ENCODE measurements at regions not wholly inside any gene's neighbourhood (a gene's known extent, or its start where the extent isn't known, plus 50 kb on each side); places are given as distances from the start of the nearest gene placed in this dataset.

DNA sequence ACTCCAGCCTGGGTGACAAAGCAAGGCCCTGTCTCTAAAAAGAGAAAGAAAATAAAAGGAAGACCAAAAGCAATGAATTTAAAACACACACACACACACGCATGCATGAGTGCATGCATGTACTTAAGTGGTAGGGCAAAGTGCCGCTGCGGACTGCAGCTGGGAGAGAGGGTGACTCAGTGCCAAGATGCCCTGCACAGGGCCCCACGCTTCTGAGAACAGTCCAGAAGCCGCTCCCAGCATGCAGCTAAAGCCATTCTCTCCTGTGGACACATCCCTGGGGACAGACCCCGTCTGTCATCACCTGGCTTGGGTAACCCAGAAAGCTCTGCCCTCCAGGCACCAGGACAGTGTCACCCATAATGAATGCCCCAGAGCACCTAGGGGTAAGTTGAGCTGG lies 61.0 kb upstream of the MYL10 start:
- no peak overlapping the region for H3K4me3 ChIP-seq (ENCODE audit: insufficient read depth, low read depth, low read length)
- H3K27me3 ChIP-seq (ENCODE audit: control insufficient read depth, insufficient read depth, low read length, poor library complexity, severe bottlenecking), result peaks cover 6% of the 10 kb centered on the region
- no peak overlapping the region for H3K27ac ChIP-seq (ENCODE audit: insufficient read depth, low read depth, low read length, poor library complexity, severe bottlenecking)
- no peaks in the 10 kb centered on the region for H3K9me3 ChIP-seq (ENCODE audit: control insufficient read depth, low read length)
- 95 to 96% methylated on average over 6 of the region's 6 CpGs for WGBS, 2 experiments
- H3K4me1 ChIP-seq (ENCODE audit: control insufficient read depth, insufficient read depth, low read length), result peaks cover 13% of the 10 kb centered on the region
- H3K36me3 ChIP-seq (ENCODE audit: control insufficient read depth, insufficient read depth, low read length), result no peaks in the 10 kb centered on the region

DNA sequence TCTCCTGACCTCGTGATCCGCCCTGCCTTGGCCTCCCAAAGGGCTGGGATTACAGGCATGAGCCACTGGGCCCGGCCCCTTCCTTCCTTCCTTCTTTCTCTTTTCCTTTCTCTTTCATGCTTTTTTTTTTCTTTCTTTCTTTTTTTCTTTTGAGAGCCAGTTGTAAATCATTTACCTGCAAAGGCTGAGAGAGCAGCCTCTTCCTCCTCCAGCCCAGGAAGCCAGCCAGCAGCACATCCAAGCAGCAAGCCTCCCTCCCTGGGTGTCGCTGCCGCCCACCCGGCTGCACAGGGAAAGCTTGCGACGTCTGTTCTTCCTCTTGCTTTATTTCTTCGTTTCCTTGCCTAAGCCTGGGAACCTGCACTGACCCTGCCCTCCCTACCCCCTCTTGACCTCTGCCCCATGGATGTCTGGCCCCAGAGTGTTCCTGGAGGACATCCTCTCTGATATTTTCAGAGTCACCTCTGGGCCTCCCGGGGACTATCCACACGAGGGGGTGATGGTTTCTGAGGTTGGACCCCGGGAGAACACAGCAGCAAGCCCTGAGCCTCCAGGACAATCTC lies 62.8 kb upstream of the MYL10 start:
- H3K27me3 ChIP-seq (ENCODE audit: control insufficient read depth, insufficient read depth, low read length, poor library complexity, severe bottlenecking), result peaks cover 6% of the 10 kb centered on the region
- H3K9me3 ChIP-seq (ENCODE audit: control insufficient read depth, low read length), result no peaks in the 10 kb centered on the region
- no peaks in the 10 kb centered on the region for H3K36me3 ChIP-seq (ENCODE audit: control insufficient read depth, insufficient read depth, low read length)
- H3K4me3 ChIP-seq (ENCODE audit: insufficient read depth, low read depth, low read length), result no peak overlapping the region
- WGBS, 2 experiments, result 55% methylated on average over 12 of the region's 12 CpGs
- peaks cover 13% of the 10 kb centered on the region for H3K4me1 ChIP-seq (ENCODE audit: control insufficient read depth, insufficient read depth, low read length)
- H3K27ac ChIP-seq (ENCODE audit: insufficient read depth, low read depth, low read length, poor library complexity, severe bottlenecking), result peak overlapping the region; percentile 33

DNA sequence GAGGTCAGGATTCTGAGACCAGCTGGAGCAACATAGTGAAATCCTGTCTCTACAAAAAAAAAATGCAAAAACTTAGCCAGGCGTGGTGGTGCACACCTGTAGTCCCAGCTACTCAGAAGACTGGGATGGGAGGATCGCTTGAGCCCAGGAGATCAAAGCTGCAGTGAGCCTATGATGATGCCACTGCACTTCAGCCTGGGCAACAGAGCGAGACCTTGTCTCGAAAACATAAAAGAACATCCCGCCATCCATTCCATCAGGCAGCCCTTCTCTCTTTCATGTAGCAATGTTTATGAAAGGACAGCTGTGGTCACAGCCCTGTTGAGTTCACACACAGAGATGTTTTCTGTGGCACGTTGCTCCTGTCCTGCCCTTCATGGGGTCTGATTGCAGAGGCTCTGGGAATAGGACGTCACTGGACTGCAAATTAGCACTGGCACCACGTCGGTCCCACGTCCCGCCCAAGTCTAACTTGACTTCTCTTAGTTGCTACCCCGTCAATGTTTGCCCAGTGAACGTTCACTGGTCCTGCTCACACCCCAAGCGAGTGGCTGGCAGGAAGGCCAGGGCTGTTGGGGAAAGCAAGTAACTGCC lies 64.5 kb upstream of the MYL10 start:
- Histone ChIP-seq H3K27me3 (ENCODE audit: control insufficient read depth, insufficient read depth, low read length, poor library complexity, severe bottlenecking) (no peaks in the 10 kb centered on the region), H3K4me1 (ENCODE audit: control insufficient read depth, insufficient read depth, low read length) (peaks cover 10% of the 10 kb centered on the region), H3K27ac (ENCODE audit: insufficient read depth, low read depth, low read length, poor library complexity, severe bottlenecking) (no peak overlapping the region), H3K4me3 (ENCODE audit: insufficient read depth, low read depth, low read length) (no peak overlapping the region), H3K36me3 (ENCODE audit: control insufficient read depth, insufficient read depth, low read length) (no peaks in the 10 kb centered on the region), H3K9me3 (ENCODE audit: control insufficient read depth, low read length) (no peaks in the 10 kb centered on the region)
- WGBS, 2 experiments, result 92 to 93% methylated on average over 14 of the region's 14 CpGs

DNA sequence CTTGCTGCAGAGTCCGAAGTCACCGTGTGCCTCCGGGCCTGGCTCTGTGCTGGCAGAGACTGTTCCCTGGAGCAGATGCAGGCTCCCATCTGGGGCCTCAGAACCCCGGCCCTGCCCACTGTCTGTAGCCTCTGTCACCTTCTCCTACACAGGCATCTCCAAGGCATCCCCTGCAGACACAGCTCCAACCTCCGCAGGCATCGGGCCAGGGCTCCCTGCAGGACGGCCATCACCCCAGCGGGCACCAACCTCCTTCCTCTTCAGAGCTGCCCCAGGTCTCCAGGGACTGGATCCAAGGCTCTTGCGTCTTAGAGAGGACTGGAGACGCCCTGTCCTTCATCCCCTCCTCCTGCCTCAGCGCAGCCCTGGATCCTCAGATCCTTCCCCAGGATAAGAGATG lies 69.9 kb upstream of the MYL10 start:
- H3K36me3 ChIP-seq (ENCODE audit: control insufficient read depth, insufficient read depth, low read length), result no peaks in the 10 kb centered on the region
- WGBS, 2 experiments, result 90 to 93% methylated on average over 11 of the region's 11 CpGs

DNA sequence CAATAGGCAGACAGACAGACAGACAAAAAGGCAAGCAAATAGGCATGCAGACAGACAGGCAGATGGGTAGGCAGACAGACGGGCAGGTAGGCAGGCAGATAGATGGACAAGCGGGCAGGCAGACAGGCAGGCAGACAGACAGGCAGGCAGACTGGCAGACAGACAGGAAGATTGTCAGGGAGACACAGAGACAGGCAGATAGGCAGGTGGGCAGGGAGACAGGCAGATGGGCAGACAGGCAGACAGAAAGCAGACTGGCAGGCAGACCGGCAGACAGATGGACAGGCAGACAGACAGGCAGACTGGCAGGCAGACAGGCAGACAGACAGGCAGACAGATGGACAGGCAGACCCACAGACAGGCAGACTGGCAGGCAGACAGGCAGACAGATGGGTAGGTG lies 70.3 kb upstream of the MYL10 start:
- WGBS, 2 experiments, result 92 to 93% methylated on average over 3 of the region's 3 CpGs
- Histone ChIP-seq H3K4me1 (ENCODE audit: control insufficient read depth, insufficient read depth, low read length) (no peaks in the 10 kb centered on the region), H3K4me3 (ENCODE audit: insufficient read depth, low read depth, low read length) (no peak overlapping the region), H3K36me3 (ENCODE audit: control insufficient read depth, insufficient read depth, low read length) (no peaks in the 10 kb centered on the region), H3K9me3 (ENCODE audit: control insufficient read depth, low read length) (no peaks in the 10 kb centered on the region), H3K27ac (ENCODE audit: insufficient read depth, low read depth, low read length, poor library complexity, severe bottlenecking) (no peak overlapping the region), H3K27me3 (ENCODE audit: control insufficient read depth, insufficient read depth, low read length, poor library complexity, severe bottlenecking) (no peaks in the 10 kb centered on the region)

More for the DNA sequence above, 69.9 kb upstream of the MYL10 start:
- Histone ChIP-seq H3K27me3 (ENCODE audit: control insufficient read depth, insufficient read depth, low read length, poor library complexity, severe bottlenecking) (no peaks in the 10 kb centered on the region), H3K27ac (ENCODE audit: insufficient read depth, low read depth, low read length, poor library complexity, severe bottlenecking) (no peak overlapping the region), H3K4me1 (ENCODE audit: control insufficient read depth, insufficient read depth, low read length) (no peaks in the 10 kb centered on the region), H3K4me3 (ENCODE audit: insufficient read depth, low read depth, low read length) (no peak overlapping the region), H3K9me3 (ENCODE audit: control insufficient read depth, low read length) (no peaks in the 10 kb centered on the region)

DNA sequence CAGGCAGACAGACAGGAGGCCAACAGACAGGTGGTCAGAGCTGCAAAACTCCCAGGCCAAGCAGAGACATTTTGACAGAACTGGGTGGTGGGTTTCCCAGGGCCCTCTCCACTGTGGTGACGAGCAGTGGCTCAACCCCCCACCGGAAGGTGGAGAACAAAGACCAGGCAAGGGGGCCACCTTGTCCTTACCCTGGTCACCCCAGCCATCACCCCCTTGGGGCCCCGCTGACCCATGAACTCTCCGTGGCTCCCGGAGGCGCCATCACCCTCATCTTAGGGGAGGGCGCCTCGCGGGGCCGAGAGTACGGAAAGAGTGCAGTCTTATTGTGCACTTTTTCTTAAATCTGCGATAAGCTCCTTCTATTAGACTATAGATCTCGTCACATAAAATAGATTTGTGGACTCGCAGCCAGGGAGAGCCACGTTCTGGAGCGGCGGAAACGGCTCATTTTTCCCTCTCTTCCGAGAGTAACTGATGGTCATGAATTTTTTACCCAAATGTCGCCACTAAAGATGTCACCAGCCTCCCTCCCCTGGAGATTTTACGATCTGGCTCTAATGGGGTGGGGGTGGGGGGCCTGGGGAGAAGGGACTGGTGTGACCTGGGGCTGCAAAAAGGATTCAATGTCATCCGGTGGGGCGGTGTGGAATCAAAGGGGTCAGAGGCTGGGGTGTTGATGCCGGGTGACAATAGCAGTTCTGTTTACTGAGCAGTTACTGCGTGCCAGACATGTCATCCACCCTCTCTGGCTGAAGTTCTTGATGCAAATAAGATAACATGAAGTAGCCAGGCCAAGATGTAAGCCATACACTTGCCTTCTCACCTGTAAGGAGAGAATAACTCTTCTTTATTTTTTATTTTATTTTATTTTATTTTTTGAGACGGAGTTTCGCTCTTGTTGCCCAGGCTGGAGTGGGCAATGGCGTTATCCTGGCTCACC lies 71.1 kb upstream of the MYL10 start:
- Histone ChIP-seq H3K4me3 (ENCODE audit: insufficient read depth, low read depth, low read length) (no peak overlapping the region), H3K27ac (ENCODE audit: insufficient read depth, low read depth, low read length, poor library complexity, severe bottlenecking) (no peak overlapping the region), H3K27me3 (ENCODE audit: control insufficient read depth, insufficient read depth, low read length, poor library complexity, severe bottlenecking) (no peaks in the 10 kb centered on the region), H3K9me3 (ENCODE audit: control insufficient read depth, low read length) (no peaks in the 10 kb centered on the region), H3K4me1 (ENCODE audit: control insufficient read depth, insufficient read depth, low read length) (no peaks in the 10 kb centered on the region), H3K36me3 (ENCODE audit: control insufficient read depth, insufficient read depth, low read length) (no peaks in the 10 kb centered on the region)
- WGBS, 2 experiments, result 84 to 89% methylated on average over 27 to 28 of the region's 28 CpGs

DNA sequence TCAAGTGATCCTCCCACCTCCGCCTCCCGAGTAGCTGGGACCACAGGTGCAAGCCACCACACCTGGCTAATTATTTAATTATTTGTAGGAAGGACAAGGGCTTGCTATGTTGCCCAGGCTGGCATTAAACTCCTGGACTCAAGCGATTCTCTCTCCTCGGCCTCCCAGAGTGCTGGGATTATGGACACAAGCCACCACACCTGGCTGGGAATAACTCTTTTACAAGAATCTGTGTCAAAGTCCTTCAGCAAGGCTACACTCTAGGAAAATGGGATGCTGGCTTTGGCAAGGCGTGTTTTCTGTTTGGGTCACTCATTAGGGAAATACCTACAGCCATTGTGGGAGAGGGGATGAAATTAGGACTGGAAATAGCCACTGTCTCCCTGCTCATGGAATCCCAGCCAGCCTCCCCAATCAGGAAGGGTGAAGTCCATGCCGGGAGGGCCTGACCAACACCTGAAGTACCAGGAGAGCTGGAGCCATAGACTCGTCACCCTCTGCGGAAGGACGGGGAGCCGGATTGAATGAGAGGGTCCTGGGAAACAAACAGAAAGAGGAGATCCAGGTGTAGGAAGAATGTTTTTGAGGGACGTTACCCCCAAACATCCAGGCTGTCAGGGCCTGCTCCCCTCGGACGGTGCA lies 72.2 kb upstream of the MYL10 start:
- Histone ChIP-seq H3K36me3 (ENCODE audit: control insufficient read depth, insufficient read depth, low read length) (no peaks in the 10 kb centered on the region), H3K9me3 (ENCODE audit: control insufficient read depth, low read length) (no peaks in the 10 kb centered on the region), H3K4me3 (ENCODE audit: insufficient read depth, low read depth, low read length) (no peak overlapping the region), H3K27me3 (ENCODE audit: control insufficient read depth, insufficient read depth, low read length, poor library complexity, severe bottlenecking) (no peaks in the 10 kb centered on the region), H3K27ac (ENCODE audit: insufficient read depth, low read depth, low read length, poor library complexity, severe bottlenecking) (no peak overlapping the region), H3K4me1 (ENCODE audit: control insufficient read depth, insufficient read depth, low read length) (no peaks in the 10 kb centered on the region)
- 88% methylated on average over 13 of the region's 13 CpGs for WGBS, 2 experiments

DNA sequence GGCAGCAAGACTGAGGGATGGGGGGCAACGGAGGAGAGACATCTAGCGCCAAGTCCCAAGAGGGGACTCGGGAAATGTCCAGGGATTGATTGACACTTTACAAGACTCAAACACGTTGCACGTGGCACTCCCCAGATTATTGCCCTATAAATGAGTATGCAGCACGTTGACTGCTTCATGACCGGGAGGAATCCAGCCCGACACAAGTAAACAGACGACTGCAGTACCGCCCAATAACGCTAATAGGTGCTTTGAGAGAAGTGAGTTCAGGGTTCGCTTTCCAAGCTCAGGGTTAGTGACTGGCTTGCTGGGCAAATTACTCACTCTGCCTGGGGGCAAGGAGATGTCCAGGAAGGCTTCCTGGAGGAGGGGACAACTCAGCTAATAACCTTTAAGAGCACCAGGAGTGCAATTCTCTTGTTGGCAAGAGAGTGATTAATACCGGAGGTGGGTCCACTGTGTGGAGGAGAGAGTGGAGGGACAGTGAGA lies 73.3 kb upstream of the MYL10 start:
- WGBS, 2 experiments, result 69% methylated on average over 13 of the region's 13 CpGs
- no peaks in the 10 kb centered on the region for H3K9me3 ChIP-seq (ENCODE audit: control insufficient read depth, low read length)
- H3K27me3 ChIP-seq (ENCODE audit: control insufficient read depth, insufficient read depth, low read length, poor library complexity, severe bottlenecking), result no peaks in the 10 kb centered on the region
- H3K27ac ChIP-seq (ENCODE audit: insufficient read depth, low read depth, low read length, poor library complexity, severe bottlenecking), result no peak overlapping the region
- H3K4me1 ChIP-seq (ENCODE audit: control insufficient read depth, insufficient read depth, low read length), result no peaks in the 10 kb centered on the region
- H3K4me3 ChIP-seq (ENCODE audit: insufficient read depth, low read depth, low read length), result no peak overlapping the region
- no peaks in the 10 kb centered on the region for H3K36me3 ChIP-seq (ENCODE audit: control insufficient read depth, insufficient read depth, low read length)

DNA sequence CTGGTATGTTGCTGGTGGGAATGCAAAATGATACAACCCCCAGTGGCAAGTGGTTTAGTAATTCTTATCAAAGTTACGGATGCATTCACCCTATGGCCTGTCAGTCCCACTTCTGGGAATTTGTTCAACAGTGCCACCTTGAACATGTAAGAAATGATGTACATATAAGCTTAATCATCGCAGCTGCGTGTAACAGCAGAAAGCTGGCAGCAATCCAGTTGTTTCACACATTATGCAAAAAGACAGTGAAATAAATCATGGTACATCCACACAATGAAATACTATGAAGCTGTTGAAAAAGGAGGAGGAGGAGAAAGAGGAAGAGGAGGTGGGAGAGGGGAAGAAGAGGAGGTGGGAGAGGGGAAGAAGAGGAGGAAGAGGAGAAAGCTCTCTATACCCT lies 76.2 kb upstream of the MYL10 start:
- no peak overlapping the region for H3K27ac ChIP-seq (ENCODE audit: insufficient read depth, low read depth, low read length, poor library complexity, severe bottlenecking)
- no peak overlapping the region for H3K4me3 ChIP-seq (ENCODE audit: insufficient read depth, low read depth, low read length)
- H3K27me3 ChIP-seq (ENCODE audit: control insufficient read depth, insufficient read depth, low read length, poor library complexity, severe bottlenecking), result no peaks in the 10 kb centered on the region
- no peaks in the 10 kb centered on the region for H3K36me3 ChIP-seq (ENCODE audit: control insufficient read depth, insufficient read depth, low read length)
- H3K9me3 ChIP-seq (ENCODE audit: control insufficient read depth, low read length), result no peaks in the 10 kb centered on the region
- WGBS, 2 experiments, result 80 to 86% methylated on average over 3 of the region's 3 CpGs
- no peaks in the 10 kb centered on the region for H3K4me1 ChIP-seq (ENCODE audit: control insufficient read depth, insufficient read depth, low read length)

DNA sequence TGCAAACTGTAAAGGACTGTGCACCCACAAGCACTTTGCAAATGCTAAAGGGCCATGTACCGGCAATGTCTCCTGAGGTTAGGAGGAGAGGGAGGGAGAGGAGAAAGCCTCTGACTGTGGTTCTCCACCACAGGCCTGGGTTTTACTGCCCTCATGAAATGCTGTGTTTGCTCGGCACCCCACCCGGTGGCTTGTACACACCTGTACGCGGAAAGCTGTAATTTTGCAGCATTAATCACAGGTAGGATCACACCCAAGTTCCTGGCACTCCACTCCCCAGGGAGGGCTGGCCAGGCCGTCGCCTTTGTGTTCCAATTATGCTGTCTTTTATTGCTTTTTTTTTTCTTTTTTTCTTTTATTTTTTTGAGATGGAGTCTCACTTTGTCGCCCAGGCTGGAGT lies 78.5 kb upstream of the MYL10 start:
- H3K36me3 ChIP-seq (ENCODE audit: control insufficient read depth, insufficient read depth, low read length), result no peaks in the 10 kb centered on the region
- no peak overlapping the region for H3K27ac ChIP-seq (ENCODE audit: insufficient read depth, low read depth, low read length, poor library complexity, severe bottlenecking)
- no peaks in the 10 kb centered on the region for H3K27me3 ChIP-seq (ENCODE audit: control insufficient read depth, insufficient read depth, low read length, poor library complexity, severe bottlenecking)
- no peaks in the 10 kb centered on the region for H3K4me1 ChIP-seq (ENCODE audit: control insufficient read depth, insufficient read depth, low read length)
- WGBS, 2 experiments, result 90% methylated on average over 8 of the region's 8 CpGs
- H3K9me3 ChIP-seq (ENCODE audit: control insufficient read depth, low read length), result no peaks in the 10 kb centered on the region
- no peak overlapping the region for H3K4me3 ChIP-seq (ENCODE audit: insufficient read depth, low read depth, low read length)
